GM12878 (cell line): ENCODE measurements at regions not wholly inside any gene's neighbourhood (a gene's known extent, or its start where the extent isn't known, plus 50 kb on each side); places are given as distances from the start of the nearest gene placed in this dataset.

Experiments used
- ATAC-seq: fragments of 200-7000 bp; cut with Tn5 transposase; 3 replicates; pipeline ENCODE4 v1.9.1; 2020; ENCODE audit warnings: mild to moderate bottlenecking, moderate library complexity
- BruUV-seq: library from RNA; stranded (reverse); fragments of 400-500 nt; replicated peaks from 2 replicates; lab custom pipeline; 2021; lab: Mats Ljungman, UMichigan
- CTCF ChIA-PET: fragments of 300-600 bp; sonication (Branson Sonifier 250); formaldehyde crosslinking; extraction: SDS; loops from one replicate; lab custom pipeline; 2021; ENCODE audit warnings: inconsistent platforms; lab: Yijun Ruan, JAX
- POLR2A ChIA-PET: fragments of 350-600 bp; formaldehyde crosslinking; extraction: SDS; loops from one replicate; lab custom pipeline; 2021; ENCODE audit warnings: inconsistent platforms; lab: Charles Lee
- RAD21 ChIA-PET: fragments of 300-600 bp; sonication (Branson Sonifier 250); formaldehyde crosslinking; loops from one replicate; lab custom pipeline; 2023; ENCODE audit warnings: antibody characterized with exemption; ENCODE audit not compliant: unreplicated experiment; lab: Charles Lee
- SMC1A ChIA-PET: fragments of 300-600 bp; sonication (Branson Sonifier 250); formaldehyde crosslinking; loops from one replicate; lab custom pipeline; 2023; ENCODE audit not compliant: unreplicated experiment, uncharacterized antibody; lab: Charles Lee
- DNase-seq: peaks from one replicate; pipeline ENCODE4 v3.0.0-alpha.2; 2011; ENCODE audit warnings: low read depth, low spot score
- FAIRE-seq: peaks from 3 replicates; lab custom pipeline; 2011; peaks lifted over from hg19 to GRCh38; lab: Jason Lieb, UNC
- H2AFZ ChIP-seq: 2 replicates; pipeline ENCODE4 v1.6.0; 2011; ENCODE audit warnings: low read depth, low read length, control low read depth; ENCODE audit not compliant: control insufficient read depth
- H3K27ac ChIP-seq: 2 replicates; pipeline ENCODE4 v1.5.1; 2011; ENCODE audit warnings: control low read depth; ENCODE audit not compliant: control insufficient read depth, insufficient read depth
- H3K27me3 ChIP-seq, 2 experiments: replicated peaks in 1 of 2; 2 replicates each; pipeline versions ENCODE4 v1.6.0 to v1.6.1; 2011; ENCODE audit warnings: low read length in 1 of 2; ENCODE audit not compliant: control insufficient read depth in 2 of 2, insufficient read depth in 2 of 2
- H3K36me3 ChIP-seq, 2 experiments: 2 replicates each; pipeline ENCODE4 v1.5.1; 2011; ENCODE audit warnings: low read length in 1 of 2; ENCODE audit not compliant: control insufficient read depth in 2 of 2, insufficient read depth in 2 of 2
- H3K4me1 ChIP-seq: 2 replicates; pipeline ENCODE4 v1.6.1; 2011; ENCODE audit warnings: mild to moderate bottlenecking, low read length, moderate library complexity, mixed read lengths; ENCODE audit not compliant: control insufficient read depth, insufficient read depth
- H3K4me2 ChIP-seq: 2 replicates; pipeline ENCODE4 v1.6.0; 2011; ENCODE audit warnings: control low read depth; ENCODE audit not compliant: control insufficient read depth, insufficient read depth
- H3K4me3 ChIP-seq: fragments of 200-600 bp; sonication (generic); 2 replicates; pipeline ENCODE4 v1.5.1; 2016
- H3K79me2 ChIP-seq: 2 replicates; pipeline ENCODE4 v1.6.0; 2011; ENCODE audit warnings: low read length; ENCODE audit not compliant: control insufficient read depth, insufficient read depth
- H3K9ac ChIP-seq: 2 replicates; pipeline ENCODE4 v1.8.0; 2011; ENCODE audit warnings: low read length, control low read depth, mixed read lengths; ENCODE audit not compliant: control insufficient read depth, insufficient read depth
- H3K9me3 ChIP-seq: replicated peaks from 3 replicates; pipeline ENCODE4 v1.5.1; 2011; ENCODE audit warnings: mild to moderate bottlenecking, low read length; ENCODE audit not compliant: control insufficient read depth, insufficient read depth
- H4K20me1 ChIP-seq: 2 replicates; pipeline ENCODE4 v1.6.0; 2011; ENCODE audit not compliant: control insufficient read depth, insufficient read depth
- BHLHE40 ChIP-seq, 2 experiments: fragments of 450-650 bp in 1 of 2; IDR thresholded peaks; 2 replicates each; pipeline ENCODE4 v1.6.1; 2011 to 2017; ENCODE audit warnings: low read depth in 2 of 2, borderline replicate concordance in 1 of 2, improper control_type of control experiment in 1 of 2, low read length in 1 of 2, mild to moderate bottlenecking in 1 of 2
- CREB1 ChIP-seq: IDR thresholded peaks from 2 replicates; pipeline ENCODE4 v1.6.1; 2012; ENCODE audit warnings: low read depth, mild to moderate bottlenecking, inconsistent platforms
- EP300 ChIP-seq, 2 experiments: fragments of 150-350 bp in 1 of 2; IDR thresholded peaks; 2 replicates each; pipeline ENCODE4 v1.6.1; 2011 to 2012; ENCODE audit warnings: low read depth in 2 of 2, low read length in 2 of 2, borderline replicate concordance in 1 of 2, improper control_type of control experiment in 1 of 2, inconsistent platforms in 1 of 2; ENCODE audit not compliant: control insufficient read depth in 1 of 2
- EZH2 ChIP-seq: IDR thresholded peaks from 2 replicates; pipeline ENCODE4 v1.6.1; 2012; ENCODE audit warnings: low read depth, mild to moderate bottlenecking, control low read depth, inconsistent platforms, low read length, borderline replicate concordance; ENCODE audit not compliant: control insufficient read depth
- FOXK2 ChIP-seq: fragments of 450-650 bp; IDR thresholded peaks from 2 replicates; pipeline ENCODE4 v1.6.1; 2017; ENCODE audit warnings: mild to moderate bottlenecking, moderate library complexity
- GATAD2B ChIP-seq: fragments of 450-650 bp; conservative IDR thresholded peaks from 2 replicates; pipeline ENCODE4 v1.6.1; 2017; ENCODE audit warnings: low read depth, mild to moderate bottlenecking, moderate library complexity
- IKZF1 ChIP-seq: fragments of 450-650 bp; conservative IDR thresholded peaks from 2 replicates; pipeline ENCODE4 v1.6.1; 2017; ENCODE audit warnings: antibody characterized with exemption, mild to moderate bottlenecking
- JUNB ChIP-seq: IDR thresholded peaks from 2 replicates; pipeline ENCODE4 v1.6.1; 2016; ENCODE audit warnings: antibody characterized with exemption, mild to moderate bottlenecking
- MYC ChIP-seq: IDR thresholded peaks from 2 replicates; pipeline ENCODE4 v1.6.1; 2011; ENCODE audit warnings: mild to moderate bottlenecking, low read length, moderate library complexity, inconsistent platforms; ENCODE audit not compliant: insufficient read depth, insufficient replicate concordance, insufficient read length, severe bottlenecking
- PAX5 ChIP-seq: IDR thresholded peaks from 2 replicates; pipeline ENCODE4 v1.6.1; 2011; ENCODE audit warnings: low read depth, low read length, borderline replicate concordance
- PML ChIP-seq: IDR thresholded peaks from 2 replicates; pipeline ENCODE4 v1.6.1; 2012; ENCODE audit warnings: low read length, inconsistent platforms
- RAD21 ChIP-seq: IDR thresholded peaks from 2 replicates; pipeline ENCODE4 v1.6.1; 2011; ENCODE audit warnings: mild to moderate bottlenecking, low read depth, low read length, moderate library complexity; ENCODE audit not compliant: insufficient read depth
- SIX5 ChIP-seq: IDR thresholded peaks from 2 replicates; pipeline ENCODE4 v1.6.1; 2011; ENCODE audit warnings: mild to moderate bottlenecking, low read depth, low read length, moderate library complexity; ENCODE audit not compliant: severe bottlenecking
- SMARCA5 ChIP-seq: fragments of 450-650 bp; IDR thresholded peaks from 2 replicates; pipeline ENCODE4 v1.6.1; 2017; ENCODE audit warnings: mild to moderate bottlenecking
- TAF1 ChIP-seq: IDR thresholded peaks from 2 replicates; pipeline ENCODE4 v1.6.1; 2011; ENCODE audit warnings: mild to moderate bottlenecking, low read depth, low read length, borderline replicate concordance
- ZNF274 ChIP-seq: IDR thresholded peaks from one replicate; pipeline ENCODE4 v1.8.0; 2011; ENCODE audit not compliant: insufficient read length, insufficient read depth
- WGBS: methylation state at CpG from one replicate; pipeline ENCODE4 v1.1.6; 2016; ENCODE audit warnings: low lambda C conversion rate; ENCODE audit not compliant: insufficient replicate concordance, insufficient coverage; ENCODE audit errors: missing lambda C conversion rate; 5-methylcytosine and 5-hydroxymethylcytosine counted together
- in situ Hi-C: fragments of 300-500 bp; cut with MboI; formaldehyde crosslinking; loops from 9 replicates; pipeline ENCODE4 v1.14.3; 2018; ENCODE audit warnings: mixed read lengths
- intact Hi-C: fragments of 100-400 bp; cut with micrococcal nuclease; formaldehyde crosslinking; loops from one replicate; pipeline ENCODE4 v1.14.2; 2022; ENCODE audit not compliant: unreplicated experiment

DNA sequence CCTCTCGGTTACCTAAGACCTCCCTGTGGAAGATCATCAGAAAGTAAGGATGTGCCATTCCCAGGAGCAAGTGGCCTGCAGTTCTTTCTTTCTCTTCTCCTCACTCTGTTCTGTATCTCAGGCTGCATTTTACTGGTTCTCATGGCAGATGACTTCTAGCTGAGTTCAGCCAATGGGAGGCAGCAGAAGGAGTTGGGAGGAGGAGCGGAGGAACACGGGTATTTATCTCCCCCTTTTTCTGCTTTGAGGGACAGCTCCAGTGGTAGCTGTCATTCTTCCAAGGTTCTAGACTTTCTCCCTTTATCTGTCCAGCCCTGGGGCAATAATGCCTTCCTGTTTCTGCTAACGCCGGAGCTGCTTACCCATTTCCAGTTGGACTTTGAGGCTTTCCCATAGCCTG lies 339.9 kb downstream of the NR2F2 start:
- WGBS, result 14% methylated on average over 5 of the region's 5 CpGs
- CTCF ChIA-PET, result no interaction called here
- SMC1A ChIA-PET, result interaction anchor here (0.6 to 1.2 kb wide), 3 partner anchors 8 to 576 kb away, joined by 3 read pairs; no protein-coding TSS in a partner anchor
- intact Hi-C loops (no loop called here), in situ Hi-C loops (no loop called here)
- RAD21 ChIA-PET, result interaction anchor here (1.5 kb wide), 1 partner anchor 575 kb away, joined by 3 read pairs; no protein-coding TSS in a partner anchor
- Histone ChIP-seq H3K27me3 (no peaks in the 10 kb centered on the region), H3K79me2 (no peaks in the 10 kb centered on the region), H3K4me1 (no peaks in the 10 kb centered on the region), H4K20me1 (no peaks in the 10 kb centered on the region), H3K9me3 (no peaks in the 10 kb centered on the region), H2AFZ (no peak overlapping the region), H3K36me3 (no peaks in the 10 kb centered on the region), H3K4me3 (no peak overlapping the region), H3K9ac (no peak overlapping the region), H3K4me2 (no peak overlapping the region), H3K27ac (no peak overlapping the region)
- no peak for TF ChIP-seq GATAD2B
- no peak for TF ChIP-seq EZH2
- TF ChIP-seq EP300 (IDR thresholded peaks at IDR 0.05; ENCODE audit: borderline replicate concordance in 1 of 2, control insufficient read depth in 1 of 2, low read depth in 2 of 2, low read length in 2 of 2), result no peak
- no peak for TF ChIP-seq JUNB
- TF ChIP-seq SMARCA5, result no peak
- no peak for TF ChIP-seq TAF1
- no peak for TF ChIP-seq BHLHE40 (IDR thresholded peaks at IDR 0.05; ENCODE audit: borderline replicate concordance in 1 of 2, low read depth in 2 of 2, low read length in 1 of 2)
- TF ChIP-seq PAX5, result no peak
- no peak for TF ChIP-seq IKZF1
- no peak for TF ChIP-seq MYC
- no peak for TF ChIP-seq RAD21
- no peak for TF ChIP-seq ZNF274
- TF ChIP-seq FOXK2, result no peak
- no peak for TF ChIP-seq CREB1
- no peak for TF ChIP-seq PML
- TF ChIP-seq SIX5, result no peak
- POLR2A ChIA-PET, result no interaction called here
- DNase-seq (no peak), FAIRE-seq (no peak), ATAC-seq (no peak)
- no TSS peak for BruUV-seq
